Right ventricle myocardium inferior (tissue), 1 donor: ENCODE measurements at regions not wholly inside any gene's neighbourhood (a gene's known extent, or its start where the extent isn't known, plus 50 kb on each side); places are given as distances from the start of the nearest gene placed in this dataset.
"Not testable (repeated sequence)": the region's sequence is repeated elsewhere in the genome, so short reads cannot be mapped to it uniquely, and the experiment has no call there.

Experiments used
- ATAC-seq: fragments of 200-7000 bp; cut with Tn5 transposase; one replicate; pipeline ENCODE4 v1.9.1; 2020; ENCODE audit warnings: mild to moderate bottlenecking, moderate library complexity
- DNase-seq: peaks from one replicate; pipeline ENCODE4 v3.0.0; 2021; ENCODE audit errors: missing footprints
- intact Hi-C: fragments of 100-400 bp; cut with DNase I; formaldehyde crosslinking; loops from one replicate; pipeline ENCODE4 v1.11.0; 2022
- donor health status: DM: no; HTN: yes; CAD: no; lungs with severe emphysema.

DNA sequence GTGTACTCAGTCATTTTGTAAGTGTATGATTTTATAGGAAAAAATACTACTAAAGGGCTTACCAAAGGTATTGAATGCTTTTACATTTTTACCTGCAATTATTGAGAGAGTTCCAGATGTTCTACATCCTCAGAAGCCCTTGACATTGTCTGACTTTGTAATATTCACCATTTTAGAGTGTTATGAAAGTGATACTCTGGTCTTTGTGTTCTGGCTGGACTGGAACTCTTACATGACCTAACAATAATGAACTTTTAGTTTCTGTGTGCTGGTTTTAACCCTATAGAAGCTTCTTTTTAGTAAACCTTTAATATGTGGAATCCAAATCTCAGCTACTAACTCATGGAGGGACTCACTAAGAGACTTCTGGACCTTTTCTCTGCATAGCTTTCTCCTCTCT, 478.8 kb upstream of the SPANXN1 start:
- intact Hi-C loops: no loop called here
- ATAC-seq (no peak), DNase-seq (no peak)

DNA sequence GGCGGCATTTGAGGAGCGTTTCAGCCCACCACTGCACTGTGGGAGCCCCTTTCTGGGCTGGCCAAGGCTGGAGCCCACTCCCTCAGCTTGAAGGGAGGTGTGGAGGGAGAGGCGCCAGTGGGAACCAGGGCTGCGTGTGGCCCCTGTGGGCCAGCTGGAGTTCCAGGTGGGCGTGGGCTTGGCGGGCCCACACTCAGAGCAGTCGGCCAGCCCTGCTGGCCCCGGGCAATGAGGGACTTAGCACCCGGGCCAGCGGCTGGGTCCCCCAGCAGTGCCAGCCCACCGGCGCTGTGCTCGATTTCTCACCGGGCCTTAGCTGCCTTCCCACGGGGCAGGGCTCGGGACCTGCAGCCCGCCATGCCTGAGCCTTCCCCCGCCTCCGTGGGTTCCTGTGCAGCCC, 463.8 kb upstream of the SPANXN1 start:
- intact Hi-C loops, DNase-seq, ATAC-seq: not testable (repeated sequence)

DNA sequence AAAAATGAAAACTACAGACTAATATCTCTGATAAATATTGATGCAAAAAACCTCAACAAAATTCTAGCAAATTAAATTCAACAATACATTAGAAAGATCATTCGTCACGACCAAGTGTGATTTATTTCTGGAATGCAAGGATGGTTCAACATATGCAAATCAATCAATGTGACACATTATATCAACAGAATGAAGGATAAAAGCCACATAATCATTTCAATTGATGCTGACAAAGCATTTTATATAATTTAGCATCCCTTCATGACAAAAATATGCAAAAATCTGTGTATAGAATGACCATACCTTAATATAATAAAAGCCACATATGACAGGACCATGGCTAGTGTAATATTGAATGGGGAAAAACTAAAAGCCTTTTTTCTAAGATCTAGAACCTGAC, 457.2 kb upstream of the SPANXN1 start:
- DNase-seq (no peak), ATAC-seq (no peak)
- intact Hi-C loops: no loop called here

DNA sequence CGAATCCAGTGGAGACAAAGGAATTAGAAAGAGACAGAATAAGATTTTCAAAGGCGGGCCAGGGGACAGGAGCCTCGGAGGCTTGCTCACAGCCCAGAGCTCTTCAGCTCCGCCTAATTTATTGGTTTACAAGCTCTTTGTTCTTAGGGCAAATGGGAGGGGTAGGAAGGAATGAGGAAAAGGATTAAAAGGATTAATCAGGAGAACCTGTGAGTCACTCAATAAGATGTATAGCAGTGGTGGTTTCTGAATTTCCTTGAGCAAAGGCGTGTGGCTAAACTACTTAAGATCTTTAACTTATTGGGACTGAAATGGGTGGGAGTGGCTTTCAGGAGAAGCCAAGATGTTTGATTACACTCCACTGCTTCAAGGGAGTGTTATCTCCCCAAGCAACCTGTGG, 456.0 kb upstream of the SPANXN1 start:
- intact Hi-C loops: no loop called here
- no peak for ATAC-seq
- peak; percentile 21 for DNase-seq

DNA sequence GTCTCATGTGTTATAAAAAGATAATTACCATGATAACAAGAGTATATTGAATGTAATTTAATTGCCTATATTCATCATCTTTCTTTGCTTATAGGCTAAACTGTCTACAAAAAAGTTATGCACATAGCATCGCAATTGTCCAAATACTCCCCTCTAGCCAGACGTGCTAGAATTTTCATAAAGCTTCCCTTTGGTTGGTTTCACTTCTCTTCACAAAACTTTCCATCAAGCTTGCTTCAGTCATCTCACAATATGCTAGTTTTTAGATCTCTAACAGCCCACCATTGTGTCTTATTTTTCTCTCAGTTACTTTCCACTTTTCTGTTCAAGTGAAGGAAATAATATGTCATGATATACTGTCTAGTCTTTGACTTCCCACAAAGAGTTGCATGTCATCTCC, 448.3 kb upstream of the SPANXN1 start:
- intact Hi-C loops: no loop called here
- ATAC-seq (no peak), DNase-seq (no peak)

DNA sequence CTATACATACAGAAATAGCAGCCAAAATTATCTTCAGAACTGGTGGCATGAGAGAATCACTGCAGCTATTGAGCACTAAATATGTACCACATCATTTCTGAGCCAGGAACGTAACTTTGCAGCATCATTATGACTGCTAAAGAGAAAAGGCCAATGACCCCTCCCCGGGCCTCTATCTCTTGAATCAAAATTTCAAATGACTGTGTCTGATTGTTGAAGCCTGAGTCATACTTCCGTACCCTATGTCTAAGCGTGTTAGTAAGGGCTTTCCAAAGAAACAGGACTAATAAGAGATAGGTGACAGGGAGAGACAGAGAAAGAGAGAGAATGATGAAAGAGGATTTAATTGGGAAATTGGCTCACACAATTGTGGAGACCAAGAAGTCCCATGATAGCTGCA, 445.5 kb upstream of the SPANXN1 start:
- no peak for ATAC-seq
- DNase-seq: no peak
- intact Hi-C loops: no loop called here

DNA sequence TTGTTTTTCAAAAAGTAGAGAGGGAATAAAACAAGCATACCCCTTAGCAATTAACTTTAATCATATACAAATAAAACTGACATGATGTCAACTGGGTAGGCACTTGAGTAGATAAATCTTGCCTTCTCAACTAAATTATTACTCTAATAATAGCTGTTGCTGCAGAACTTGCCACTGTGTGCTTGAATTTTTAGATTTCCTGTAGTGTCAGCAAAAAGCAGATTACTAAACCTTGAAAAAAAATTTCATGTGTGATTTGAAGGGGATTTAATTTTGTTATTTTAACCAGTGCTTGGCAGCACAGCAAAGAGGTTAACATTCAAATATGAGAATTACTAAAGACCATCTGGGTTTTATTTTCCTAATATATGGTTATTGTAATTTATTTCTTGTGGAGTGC, 438.3 kb upstream of the SPANXN1 start:
- intact Hi-C loops: no loop called here

DNA sequence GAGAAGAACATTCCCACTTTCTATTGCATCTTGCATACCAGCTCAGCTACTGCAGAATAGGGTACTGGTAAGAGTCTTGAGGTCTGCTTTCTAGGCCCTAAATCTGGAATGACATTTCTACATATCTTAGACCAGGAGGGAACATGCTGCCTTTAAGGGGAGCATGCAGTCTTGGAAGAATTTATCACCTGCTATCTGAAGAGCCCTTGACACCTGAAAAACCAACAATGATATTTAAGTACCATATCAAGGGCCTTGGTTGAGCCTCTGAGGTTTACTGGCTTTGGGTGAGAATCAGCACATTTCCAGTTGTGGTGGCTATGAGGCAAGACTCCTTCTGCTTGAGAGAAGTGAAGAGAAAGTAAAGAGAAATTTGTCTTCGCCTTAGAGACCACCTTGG, 436.8 kb upstream of the SPANXN1 start:
- DNase-seq (no peak), ATAC-seq (no peak)
- intact Hi-C loops: no loop called here

More for the DNA sequence above, 438.3 kb upstream of the SPANXN1 start:
- no peak for ATAC-seq
- no peak for DNase-seq

DNA sequence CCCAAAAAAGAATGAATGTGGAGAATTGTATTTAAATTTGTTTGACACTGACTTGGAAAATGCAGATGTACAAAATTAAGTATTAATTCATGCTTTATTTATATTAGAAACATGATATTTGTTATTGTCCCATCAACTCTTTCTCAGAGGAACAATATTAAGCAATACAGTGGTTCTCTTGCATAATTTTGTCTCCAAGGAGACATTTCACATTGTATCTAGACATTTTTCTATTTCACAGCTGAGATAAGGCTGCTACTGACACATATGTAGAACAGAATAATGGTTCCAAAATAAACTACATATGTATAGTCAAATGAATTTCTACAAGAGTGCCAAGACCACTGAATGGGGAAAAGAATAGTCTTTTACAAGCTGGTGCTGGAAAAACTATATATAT, 427.9 kb upstream of the SPANXN1 start:
- intact Hi-C loops: no loop called here
- ATAC-seq: no peak

DNA sequence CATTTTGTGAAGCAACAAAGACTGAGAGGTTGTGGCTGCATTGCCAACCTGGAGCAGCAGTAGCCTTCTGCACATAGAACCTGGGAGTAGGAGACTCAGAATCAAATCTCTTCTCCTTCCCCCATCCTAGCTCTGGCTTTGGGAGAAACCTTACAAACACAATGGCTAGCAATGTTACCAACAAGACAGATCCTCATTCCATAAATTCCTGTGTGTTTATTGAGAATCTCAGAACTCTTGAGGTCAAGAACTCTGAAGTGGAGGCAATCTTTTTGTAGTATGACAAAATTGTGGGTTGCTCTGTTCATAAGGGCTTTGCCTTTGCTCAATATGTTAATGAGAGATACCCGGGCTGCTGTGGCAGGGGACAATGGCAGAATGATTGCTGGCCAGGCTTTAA, 406.7 kb upstream of the SPANXN1 start:
- no peak for DNase-seq
- intact Hi-C loops: no loop called here
- ATAC-seq: no peak

More for the DNA sequence above, 427.9 kb upstream of the SPANXN1 start:
- no peak for DNase-seq

DNA sequence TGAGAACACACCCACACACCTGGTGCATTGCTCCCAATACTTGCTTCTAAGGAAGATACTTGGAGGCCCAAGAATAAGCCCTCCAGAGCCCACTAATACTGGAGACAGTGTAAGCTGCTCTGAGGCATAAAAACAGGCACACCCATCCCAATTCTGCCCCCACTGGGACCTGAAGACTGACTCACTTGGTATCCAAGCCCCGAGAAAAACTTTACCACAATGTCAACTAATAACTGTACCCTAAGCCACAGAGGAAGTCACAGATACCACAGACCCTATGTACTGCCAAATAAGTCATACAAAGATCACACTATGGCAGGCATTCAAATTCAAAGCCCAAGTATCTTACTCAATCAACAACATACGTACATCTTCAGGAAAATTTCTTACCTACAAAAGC, 398.2 kb upstream of the SPANXN1 start:
- DNase-seq (no peak), ATAC-seq (no peak)
- intact Hi-C loops: no loop called here

DNA sequence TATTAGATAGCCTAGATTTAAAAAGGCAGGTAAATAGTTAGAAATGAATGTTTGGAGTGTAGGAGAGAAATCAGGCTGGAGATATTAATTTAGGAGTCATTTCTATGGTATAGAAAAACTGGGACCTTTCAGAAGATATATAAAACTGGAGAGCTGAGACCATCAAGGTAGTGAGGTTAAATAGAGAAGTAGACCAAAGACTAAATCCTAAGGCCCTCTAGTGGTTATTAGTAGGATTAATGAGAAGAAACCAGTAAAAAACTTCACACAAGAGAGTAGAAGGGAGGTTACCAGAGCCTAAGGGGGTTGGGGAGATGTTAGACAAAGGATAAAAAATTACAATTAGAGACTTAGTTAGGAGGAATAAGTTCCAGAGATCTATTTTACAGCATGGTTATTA, 351.0 kb upstream of the SPANXN1 start:
- no peak for DNase-seq

DNA sequence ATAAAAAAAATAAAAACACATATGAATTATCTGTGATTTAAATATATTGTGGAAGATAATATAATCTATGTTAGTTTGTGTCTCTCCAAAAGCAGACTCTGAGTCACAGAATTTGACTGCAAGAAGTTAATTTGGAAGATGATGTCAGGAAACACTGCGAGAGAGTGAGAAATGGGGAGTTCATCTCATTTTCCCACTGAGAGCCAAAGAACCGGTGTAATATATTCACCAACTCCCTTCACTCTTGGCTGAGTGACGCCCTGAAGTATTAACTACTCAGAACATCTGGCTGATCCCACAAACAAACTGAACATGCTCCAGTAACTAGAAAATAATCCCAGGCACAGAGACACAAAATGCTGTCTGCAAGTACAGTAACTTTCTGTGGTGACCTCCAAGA, 345.8 kb upstream of the SPANXN1 start:
- intact Hi-C loops: no loop called here
- ATAC-seq: no peak
- no peak for DNase-seq

More for the DNA sequence above, 351.0 kb upstream of the SPANXN1 start:
- ATAC-seq: no peak
- intact Hi-C loops: no loop called here

DNA sequence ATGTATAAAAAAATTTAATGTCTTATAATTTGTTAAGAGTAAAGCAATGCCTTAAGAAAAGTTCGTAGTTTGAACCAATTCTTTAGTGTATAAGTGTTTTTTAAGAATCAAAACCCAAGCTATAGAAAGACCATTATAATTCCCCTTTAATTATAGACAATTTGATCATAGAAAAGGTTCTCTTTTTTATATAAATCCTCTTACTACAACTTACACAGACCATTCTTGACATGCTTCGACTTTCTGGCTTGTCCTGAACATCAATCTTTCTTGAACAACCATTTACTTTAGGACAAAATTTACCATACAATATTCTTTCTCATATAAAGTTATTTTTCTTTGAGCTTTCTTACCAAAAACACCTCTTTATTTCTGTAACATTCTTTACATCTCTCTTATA, 330.5 kb upstream of the SPANXN1 start:
- ATAC-seq: no peak
- intact Hi-C loops: no loop called here

DNA sequence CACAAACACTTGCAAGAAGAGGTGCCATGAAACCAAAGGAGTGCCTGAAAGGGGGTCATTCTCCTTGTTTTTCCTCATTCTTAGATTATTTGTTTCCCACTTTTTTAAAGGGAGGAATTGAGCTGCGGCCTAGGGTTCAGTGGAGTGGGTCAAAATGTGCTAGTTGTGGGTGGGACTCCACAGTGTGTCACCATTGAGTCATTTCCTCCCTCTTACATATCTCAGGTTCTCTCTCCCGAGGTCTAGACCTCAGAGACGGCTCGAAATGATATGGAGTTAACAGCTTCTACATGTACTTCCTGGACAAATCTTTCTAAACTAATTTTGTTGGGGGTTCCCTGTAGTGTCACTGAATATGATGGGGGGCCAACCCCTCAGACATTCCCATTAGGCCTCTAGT, 328.4 kb upstream of the SPANXN1 start:
- DNase-seq (no peak), ATAC-seq (no peak)
- intact Hi-C loops: no loop called here

More for the DNA sequence above, 330.5 kb upstream of the SPANXN1 start:
- DNase-seq: no peak

DNA sequence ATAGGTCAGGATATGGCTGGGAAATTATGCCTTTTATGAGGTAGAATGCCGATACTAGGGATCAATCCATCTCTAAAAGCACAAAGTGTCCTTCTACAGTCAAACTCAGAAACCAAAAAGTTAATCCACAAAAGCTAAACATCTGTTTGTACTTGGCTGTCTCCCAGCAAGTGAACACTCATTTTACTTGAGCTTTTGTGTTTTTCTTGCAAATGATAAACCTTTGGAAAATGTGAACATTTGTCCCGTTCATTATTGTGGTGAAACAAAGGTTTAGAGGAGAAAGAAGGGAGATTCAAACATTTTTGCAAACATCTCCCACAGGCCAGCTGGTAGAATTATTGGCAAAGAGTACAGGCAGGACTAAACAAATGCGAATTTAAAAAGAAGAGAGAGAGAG, 300.6 kb upstream of the SPANXN1 start:
- DNase-seq (no peak), ATAC-seq (no peak)
- intact Hi-C loops: no loop called here
